Caco-2 (cell line): ENCODE measurements at regions not wholly inside any gene's neighbourhood (a gene's known extent, or its start where the extent isn't known, plus 50 kb on each side); places are given as distances from the start of the nearest gene placed in this dataset.

ENCODE experiments used
- BruUV-seq: library from RNA; stranded (reverse); fragments of 400-500 nt; replicated peaks from 2 replicates; lab custom pipeline; 2021; lab: Mats Ljungman, UMichigan
- CTCF ChIA-PET: fragments of 300-600 bp; sonication (Branson Sonifier 250); formaldehyde crosslinking; loops from one replicate; lab custom pipeline; 2022; ENCODE audit warnings: antibody characterized with exemption; lab: Charles Lee
- POLR2A ChIA-PET: fragments of 300-600 bp; sonication (Branson Sonifier 250); formaldehyde crosslinking; loops from one replicate; lab custom pipeline; 2022; ENCODE audit warnings: antibody characterized with exemption; lab: Charles Lee
- DNase-seq, 2 experiments: peaks; one replicate each; pipeline versions ENCODE4 v3.0.0 to v3.0.0-alpha.2; 2020 to 2022
- H3K27me3 ChIP-seq: replicated peaks from 2 replicates; pipeline ENCODE4 v1.6.0; 2011; ENCODE audit warnings: low read length; ENCODE audit not compliant: control insufficient read depth, insufficient read depth
- H3K36me3 ChIP-seq: 2 replicates; pipeline ENCODE4 v1.5.1; 2011; ENCODE audit warnings: low read length; ENCODE audit not compliant: control insufficient read depth, insufficient read depth
- H3K4me1 ChIP-seq: fragments of 250-450 bp; sonication (Bioruptor Pico); 2 replicates; pipeline ENCODE4 v1.5.1; 2020; ENCODE audit warnings: mild to moderate bottlenecking
- H3K4me3 ChIP-seq: 2 replicates; pipeline ENCODE4 v1.5.1; 2011; ENCODE audit warnings: low read depth, mild to moderate bottlenecking, control low read depth, low read length
- H3K9me3 ChIP-seq: fragments of 250-450 bp; sonication (Bioruptor Pico); 2 replicates; pipeline ENCODE4 v1.5.1; 2020; ENCODE audit warnings: mild to moderate bottlenecking, moderate library complexity
- H3K27ac Mint-ChIP-seq: one replicate; pipeline ENCODE4 v1.8.0; 2022; ENCODE audit warnings: mixed read lengths; ENCODE audit not compliant: unreplicated experiment
- H3K27me3 Mint-ChIP-seq: one replicate; pipeline ENCODE4 v1.8.0; 2022; ENCODE audit warnings: mixed read lengths; ENCODE audit not compliant: insufficient read depth, unreplicated experiment
- H3K36me3 Mint-ChIP-seq: one replicate; pipeline ENCODE4 v1.8.0; 2022; ENCODE audit warnings: mild to moderate bottlenecking, mixed read lengths; ENCODE audit not compliant: insufficient read depth, unreplicated experiment
- H3K4me1 Mint-ChIP-seq: one replicate; pipeline ENCODE4 v1.8.0; 2022; ENCODE audit warnings: low read depth, mixed read lengths; ENCODE audit not compliant: unreplicated experiment
- H3K4me3 Mint-ChIP-seq: one replicate; pipeline ENCODE4 v1.8.0; 2022; ENCODE audit warnings: mild to moderate bottlenecking, moderate library complexity, mixed read lengths; ENCODE audit not compliant: unreplicated experiment
- H3K9me3 Mint-ChIP-seq: one replicate; pipeline ENCODE4 v1.8.0; 2022; ENCODE audit warnings: mixed read lengths; ENCODE audit not compliant: unreplicated experiment
- CTCF ChIP-seq, 2 experiments: fragments of 200-600 bp in 1 of 2; IDR thresholded peaks; 1 replicate in 1 of 2; 2 replicates in 1 of 2; pipeline versions ENCODE4 v1.5.1 to v1.8.0; 2011 to 2022; ENCODE audit warnings: antibody characterized with exemption in 1 of 2, control low read depth in 1 of 2, inconsistent platforms in 1 of 2, low read depth in 1 of 2, low read length in 1 of 2, mild to moderate bottlenecking in 1 of 2, moderate library complexity in 1 of 2; ENCODE audit not compliant: insufficient read depth in 1 of 2, severe bottlenecking in 1 of 2, unreplicated experiment in 1 of 2
- intact Hi-C: fragments of 100-400 bp; cut with micrococcal nuclease; formaldehyde crosslinking; loops from one replicate; pipeline ENCODE4 v1.10.0; 2022; ENCODE audit not compliant: unreplicated experiment

DNA sequence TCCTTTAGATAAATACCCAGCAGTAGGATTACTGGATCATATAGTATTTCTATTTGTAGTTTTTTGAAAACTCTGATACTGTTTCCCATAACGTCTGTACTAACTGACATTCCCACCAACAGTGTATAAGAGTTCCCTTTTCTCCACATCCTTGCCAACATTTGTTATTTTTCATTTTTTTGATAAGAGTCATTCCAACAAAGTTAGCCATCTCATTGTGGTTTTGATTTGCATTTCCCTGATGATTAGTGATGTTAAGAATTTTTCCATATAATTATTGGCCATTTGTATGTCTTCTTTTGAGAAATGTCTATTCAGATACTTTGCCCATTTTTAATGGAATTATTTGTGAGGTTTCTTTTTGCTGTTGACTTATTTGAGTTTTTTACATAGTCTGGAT is 486.0 kb downstream of the FLRT2 start:
- no peak overlapping the region for H3K27ac Mint-ChIP-seq
- no peak overlapping the region for H3K4me3 Mint-ChIP-seq
- BruUV-seq, result no TSS peak
- Histone ChIP-seq H3K9me3 (no peaks in the 10 kb centered on the region), H3K36me3 (no peaks in the 10 kb centered on the region), H3K4me3 (no peak overlapping the region), H3K4me1 (no peaks in the 10 kb centered on the region), H3K27me3 (no peaks in the 10 kb centered on the region)
- no peaks in the 10 kb centered on the region for H3K4me1 Mint-ChIP-seq
- H3K9me3 Mint-ChIP-seq, result no peaks in the 10 kb centered on the region
- intact Hi-C loops, result no loop called here
- no peak for TF ChIP-seq CTCF (IDR thresholded peaks at IDR 0.05; ENCODE audit: insufficient read depth in 1 of 2, low read depth in 1 of 2, low read length in 1 of 2, severe bottlenecking in 1 of 2, unreplicated experiment in 1 of 2)
- H3K36me3 Mint-ChIP-seq, result no peaks in the 10 kb centered on the region
- DNase-seq, result no peak
- ChIA-PET POLR2A (no interaction called here), CTCF (no interaction called here)
- H3K27me3 Mint-ChIP-seq, result no peaks in the 10 kb centered on the region

GRCh38 chr14:86015511-86015910 is 485.6 kb downstream of the FLRT2 start:
- Histone ChIP-seq H3K9me3 (no peaks in the 10 kb centered on the region), H3K4me3 (no peak overlapping the region), H3K36me3 (no peaks in the 10 kb centered on the region), H3K4me1 (no peaks in the 10 kb centered on the region), H3K27me3 (no peaks in the 10 kb centered on the region)
- no peak for DNase-seq
- no peak for TF ChIP-seq CTCF (IDR thresholded peaks at IDR 0.05; ENCODE audit: insufficient read depth in 1 of 2, low read depth in 1 of 2, low read length in 1 of 2, severe bottlenecking in 1 of 2, unreplicated experiment in 1 of 2)
- POLR2A ChIA-PET, result no interaction called here
- Mint-ChIP-seq H3K9me3 (no peaks in the 10 kb centered on the region), H3K27me3 (no peaks in the 10 kb centered on the region), H3K36me3 (no peaks in the 10 kb centered on the region), H3K4me1 (no peaks in the 10 kb centered on the region), H3K4me3 (no peak overlapping the region), H3K27ac (no peak overlapping the region)
- BruUV-seq, result no TSS peak
- CTCF ChIA-PET, result no interaction called here
- intact Hi-C loops, result no loop called here

DNA sequence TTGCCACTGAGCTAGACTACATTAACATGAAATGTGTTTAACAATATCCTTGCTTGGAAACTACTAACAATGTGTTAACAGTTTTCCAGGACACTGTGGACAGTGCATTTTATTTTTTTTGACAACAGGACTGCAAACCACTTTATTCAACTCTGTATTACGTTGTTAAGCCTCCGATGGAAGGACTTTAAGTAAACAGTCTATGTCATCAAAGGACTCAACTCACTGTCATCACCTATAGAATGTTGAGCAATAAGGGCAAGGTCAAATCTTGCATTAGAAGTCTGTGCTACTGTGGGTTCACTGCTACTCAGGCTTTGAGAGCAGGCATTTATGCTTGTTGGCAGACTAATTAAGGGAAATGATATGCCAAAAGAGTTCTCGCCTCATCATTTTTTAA is 483.7 kb downstream of the FLRT2 start:
- no peaks in the 10 kb centered on the region for H3K4me1 Mint-ChIP-seq
- Histone ChIP-seq H3K4me1 (no peaks in the 10 kb centered on the region), H3K27me3 (no peaks in the 10 kb centered on the region), H3K4me3 (no peak overlapping the region), H3K36me3 (no peaks in the 10 kb centered on the region), H3K9me3 (no peaks in the 10 kb centered on the region)
- intact Hi-C loops, result no loop called here
- ChIA-PET POLR2A (no interaction called here), CTCF (no interaction called here)
- no peaks in the 10 kb centered on the region for H3K27me3 Mint-ChIP-seq
- BruUV-seq, result no TSS peak
- TF ChIP-seq CTCF (IDR thresholded peaks at IDR 0.05; ENCODE audit: insufficient read depth in 1 of 2, low read depth in 1 of 2, low read length in 1 of 2, severe bottlenecking in 1 of 2, unreplicated experiment in 1 of 2), result no peak
- DNase-seq, result no peak
- H3K4me3 Mint-ChIP-seq, result no peak overlapping the region
- no peaks in the 10 kb centered on the region for H3K9me3 Mint-ChIP-seq
- H3K27ac Mint-ChIP-seq, result no peak overlapping the region
- no peaks in the 10 kb centered on the region for H3K36me3 Mint-ChIP-seq
